DMS153 (cell line): ENCODE measurements at regions not wholly inside any gene's neighbourhood (a gene's known extent, or its start where the extent isn't known, plus 50 kb on each side); places are given as distances from the start of the nearest gene placed in this dataset.
"Not testable (repeated sequence)": the region's sequence is repeated elsewhere in the genome, so short reads cannot be mapped to it uniquely, and the experiment has no call there.

ENCODE experiments used
- DNase-seq: peaks from one replicate; lab custom pipeline; 2025; lab: John Stamatoyannopoulos, UW

DNA sequence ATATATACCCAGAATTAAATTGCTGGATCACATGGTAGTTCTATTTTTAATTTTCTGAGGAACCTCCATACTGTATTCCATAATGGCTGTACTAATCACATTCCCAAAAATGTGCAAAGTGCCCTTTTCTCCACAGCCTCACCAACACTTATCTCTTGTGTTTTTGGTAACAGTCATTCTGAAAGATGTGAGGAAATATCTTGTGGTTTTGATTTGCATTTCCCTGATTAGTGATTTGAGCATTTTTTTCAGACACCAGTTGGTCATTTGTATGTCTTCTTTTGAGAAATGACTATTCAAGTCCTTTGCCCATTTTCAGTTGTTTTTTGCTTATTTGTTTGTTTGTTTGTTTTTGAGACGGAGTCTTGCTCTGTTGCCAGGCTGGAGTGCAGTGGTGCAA, 98.1 kb upstream of the SIMC1 start:
- DNase-seq = not testable (repeated sequence)

DNA sequence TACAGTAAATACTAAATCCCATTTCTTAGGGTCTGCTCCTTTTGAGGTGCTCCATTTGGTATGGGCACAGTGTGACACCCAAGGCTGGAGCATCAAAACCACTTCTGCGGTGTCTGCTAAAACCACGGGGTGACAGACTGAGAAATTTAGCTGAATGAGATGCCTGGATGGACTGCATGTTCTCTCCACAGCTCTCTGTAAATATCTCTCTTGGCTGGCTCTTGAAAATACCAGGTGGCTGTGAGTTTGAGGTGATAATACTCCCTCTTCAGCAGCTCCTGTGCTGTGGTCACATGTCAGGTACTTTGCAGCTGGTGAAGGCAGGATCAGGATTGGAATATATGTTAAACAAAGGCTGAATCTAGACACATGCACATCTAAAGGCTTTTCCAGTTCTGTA, 93.7 kb upstream of the SIMC1 start:
- DNase-seq = no peak

GRCh38 chr5:176149948-176150347, 88.3 kb upstream of the SIMC1 start:
- DNase-seq = not testable (repeated sequence)

- no peak for DNase-seq
Measured at GRCh38 chr5:176151281-176151680, 86.9 kb upstream of the SIMC1 start.

- DNase-seq = no peak
Measured at GRCh38 chr5:176152191-176152929, 85.9 kb upstream of the SIMC1 start.

- DNase-seq = no peak
Measured at GRCh38 chr5:176152930-176153311, 85.3 kb upstream of the SIMC1 start.

GRCh38 chr5:176153741-176154140, 84.5 kb upstream of the SIMC1 start:
- DNase-seq = no peak

- DNase-seq = no peak
Measured at GRCh38 chr5:176154821-176155220, 83.4 kb upstream of the SIMC1 start.

- DNase-seq = no peak
Measured at GRCh38 chr5:176155922-176156359, 82.3 kb upstream of the SIMC1 start.

DNA sequence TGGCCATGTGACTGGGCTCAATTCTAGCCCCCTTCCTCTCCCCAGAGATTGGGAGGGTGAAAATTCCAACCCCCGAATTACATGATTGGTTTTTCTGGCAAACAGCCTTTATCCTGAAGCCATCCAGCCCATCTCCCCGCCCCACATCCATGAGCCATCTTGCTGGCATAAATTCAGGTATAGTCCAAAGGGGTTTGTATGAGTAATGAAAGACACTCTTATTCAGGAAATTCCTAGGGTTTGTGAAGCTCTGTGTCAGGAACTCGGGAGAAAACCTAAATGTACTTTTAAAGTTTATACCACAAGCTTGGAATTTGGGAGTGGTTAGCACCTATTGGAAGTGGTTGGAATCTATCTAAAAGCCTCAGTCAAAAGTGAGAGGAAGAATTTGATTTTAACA, 80.6 kb upstream of the SIMC1 start:
- no peak for DNase-seq

DNA sequence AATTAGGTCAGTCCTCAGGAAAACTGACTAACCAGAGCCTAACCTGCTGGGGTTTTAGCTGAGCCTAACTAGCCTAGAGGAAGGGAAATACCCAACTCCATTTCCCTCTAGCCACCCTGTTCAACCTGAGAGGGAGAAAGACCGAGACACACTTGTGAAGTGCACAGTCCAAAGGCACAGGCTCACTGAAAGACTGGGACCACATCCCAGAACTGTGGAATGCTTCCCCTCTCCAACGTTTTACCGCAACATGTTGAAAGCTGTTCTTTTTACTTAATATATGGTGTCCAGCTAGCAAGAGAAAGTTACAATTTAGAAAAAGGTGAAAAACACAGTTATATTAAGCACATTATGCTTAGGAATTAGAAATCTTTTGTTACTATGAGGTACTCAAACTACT, 76.8 kb upstream of the SIMC1 start:
- no peak for DNase-seq

DNA sequence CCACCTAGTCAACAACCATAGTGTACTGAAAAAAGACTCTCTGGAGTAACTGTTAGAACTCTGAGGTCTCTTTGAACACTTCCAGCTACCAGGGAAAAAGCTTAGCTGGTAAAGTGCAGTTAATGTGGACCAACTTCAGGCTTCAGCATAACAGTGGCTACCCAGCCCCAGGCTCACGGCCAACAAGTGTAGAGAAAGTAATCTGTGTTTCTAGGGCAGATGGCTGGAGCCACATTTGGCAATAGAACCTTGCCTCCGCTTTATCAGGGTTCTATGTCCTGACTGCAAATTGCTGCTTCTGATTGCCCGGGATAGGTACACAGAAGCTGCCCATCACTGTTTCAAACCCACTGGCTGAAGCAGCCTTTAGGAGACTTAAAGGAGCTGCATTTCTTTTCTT, 76.0 kb upstream of the SIMC1 start:
- no peak for DNase-seq

DNA sequence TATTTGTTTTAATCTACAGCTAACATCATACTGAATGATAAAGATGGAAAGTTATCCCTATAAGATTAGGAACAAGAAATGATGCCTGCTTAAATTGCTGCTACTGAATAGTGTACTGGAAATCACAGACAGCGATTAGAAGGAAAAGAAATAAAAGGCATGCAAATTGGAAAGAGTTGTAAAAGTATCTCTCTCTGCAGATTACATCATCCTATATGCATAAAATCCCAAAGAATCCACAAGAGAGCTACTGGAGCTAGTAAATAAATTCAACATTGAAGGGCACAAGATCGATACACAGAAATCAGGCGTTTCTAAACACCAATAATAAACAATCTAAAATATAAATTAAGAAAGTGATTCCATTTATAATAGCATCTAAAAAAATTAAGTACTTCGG, 75.3 kb upstream of the SIMC1 start:
- no peak for DNase-seq

DNA sequence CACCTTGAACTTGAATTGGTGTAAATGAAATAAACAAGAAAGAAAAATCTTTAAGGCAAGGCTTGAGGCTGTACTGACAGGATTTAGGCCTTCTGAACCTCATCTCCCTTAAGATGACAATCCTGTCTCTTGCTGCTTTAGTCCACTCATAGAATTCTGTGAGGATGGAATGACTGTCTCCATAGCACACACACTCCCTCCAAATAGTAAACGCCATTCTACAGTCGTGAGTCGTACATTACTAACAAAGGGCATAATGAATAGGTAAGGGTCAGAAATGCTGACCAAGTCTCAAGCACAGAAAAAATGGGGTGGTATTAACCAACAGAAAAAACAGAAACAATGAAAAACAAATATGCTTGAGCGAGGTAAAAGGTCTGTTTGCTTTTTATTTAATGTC, 71.8 kb upstream of the SIMC1 start:
- no peak for DNase-seq

DNA sequence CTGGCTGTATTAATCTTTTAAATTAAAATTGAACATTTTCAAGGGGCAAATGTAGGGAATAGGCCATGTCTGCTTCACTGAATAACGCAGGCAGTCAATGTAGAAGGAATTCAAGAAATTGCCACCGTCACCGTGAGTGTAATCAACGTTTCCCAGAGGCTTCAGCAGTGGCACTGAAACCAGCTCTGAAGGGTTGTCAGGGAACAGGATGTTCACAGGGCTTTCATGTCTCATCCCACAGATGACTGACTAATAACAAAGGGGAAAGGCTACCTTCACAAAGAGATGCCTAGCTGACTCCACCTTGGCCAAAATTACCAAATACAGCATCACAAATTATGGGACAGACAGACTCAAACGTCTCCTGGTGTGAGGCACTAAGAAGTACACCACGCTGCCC, 70.4 kb upstream of the SIMC1 start:
- DNase-seq = no peak

DNA sequence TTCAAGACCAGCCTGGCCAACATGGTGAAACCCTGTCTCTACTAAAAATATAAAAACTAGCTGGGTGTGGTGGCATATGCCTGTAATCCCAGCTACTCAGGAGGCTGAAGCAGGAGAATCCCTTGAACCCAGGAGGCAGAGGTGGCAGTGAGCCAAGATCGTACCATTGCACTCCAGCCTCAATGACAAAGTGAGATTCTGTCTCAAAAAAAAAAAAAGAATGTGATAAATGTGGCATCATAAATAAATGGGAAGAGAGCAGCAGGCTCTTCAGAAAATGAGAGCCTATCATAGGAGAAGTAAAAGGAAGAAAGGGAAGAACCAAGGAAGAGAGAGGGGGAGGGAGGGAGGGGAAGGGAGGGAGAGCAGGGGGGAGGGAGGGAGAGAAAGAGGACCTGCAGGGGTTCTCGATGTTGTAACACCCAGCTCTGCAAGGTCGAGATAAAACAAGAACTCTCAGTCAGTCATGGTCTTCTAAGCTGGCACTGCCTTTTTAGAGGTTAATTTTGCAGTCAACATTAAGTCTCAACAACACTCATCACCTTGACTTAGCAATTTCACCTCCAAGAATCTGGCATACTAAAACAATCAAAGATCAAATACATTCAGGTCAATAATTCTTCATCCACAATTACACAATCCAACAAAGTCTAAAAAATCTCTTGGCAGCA, 68.7 kb upstream of the SIMC1 start:
- no peak for DNase-seq

DNA sequence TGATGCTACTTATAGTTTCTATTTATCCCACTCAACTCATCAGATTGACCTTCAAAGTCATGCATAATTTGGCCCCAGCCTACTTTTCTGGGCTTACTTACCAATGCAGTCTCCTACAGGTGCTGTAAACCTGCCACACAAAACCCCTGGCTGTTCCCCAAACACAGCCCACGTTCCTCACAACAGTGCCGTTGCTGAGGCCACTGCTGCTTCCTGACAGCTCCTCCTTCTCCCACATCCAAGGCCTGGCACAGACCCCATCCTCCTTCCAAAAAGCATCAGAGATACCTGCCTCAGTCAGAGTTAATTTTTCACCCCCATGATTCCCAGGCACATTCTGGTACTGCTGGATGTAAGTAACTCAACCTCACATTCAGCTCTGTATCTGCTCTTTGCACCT, 68.1 kb upstream of the SIMC1 start:
- no peak for DNase-seq

GRCh38 chr5:176171171-176171760, 67.0 kb upstream of the SIMC1 start:
- no peak for DNase-seq

- DNase-seq = no peak
Measured at GRCh38 chr5:176172246-176172645, 66.0 kb upstream of the SIMC1 start.

GRCh38 chr5:176173647-176174046, 64.6 kb upstream of the SIMC1 start:
- DNase-seq = no peak

GRCh38 chr5:176174345-176175025, 63.7 kb upstream of the SIMC1 start:
- DNase-seq = no peak

DNA sequence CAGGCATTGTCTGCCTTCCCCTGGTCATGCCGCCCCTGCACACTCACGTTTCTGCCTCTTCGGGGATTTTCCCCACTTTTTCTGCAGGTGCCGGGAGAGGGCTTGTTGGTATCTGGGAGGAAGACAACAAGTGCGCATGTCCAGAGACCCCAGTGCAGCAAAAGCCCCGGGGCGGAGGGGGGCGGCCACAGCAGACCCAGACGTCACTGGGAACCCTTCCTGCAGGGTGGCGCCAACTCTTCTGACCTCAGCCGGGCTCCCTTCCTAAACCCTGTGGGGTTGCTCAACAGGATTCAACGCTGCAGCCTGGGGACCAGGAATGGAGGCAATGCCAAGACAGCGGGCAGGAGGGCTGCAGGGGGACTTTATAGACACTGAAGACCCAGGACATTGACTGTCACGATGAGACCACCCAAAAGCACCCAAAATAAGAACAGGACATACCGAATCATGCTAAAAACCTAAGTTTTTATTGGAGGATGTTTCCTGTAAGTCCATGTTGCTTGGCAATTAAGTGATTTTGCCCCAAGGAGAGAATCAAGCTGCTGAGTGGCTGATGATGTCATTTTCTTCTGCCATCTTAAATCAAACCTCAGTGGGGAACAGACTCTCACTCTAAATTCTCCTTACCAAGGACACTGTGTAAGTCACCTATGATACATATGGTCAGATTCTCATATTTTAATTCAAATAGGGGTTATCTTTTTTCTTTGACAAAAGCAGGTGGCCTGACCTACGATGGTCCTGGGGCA, 62.9 kb upstream of the SIMC1 start:
- DNase-seq = no peak
